Cardiac septum (tissue), 1 donor: ENCODE measurements at regions not wholly inside any gene's neighbourhood (a gene's known extent, or its start where the extent isn't known, plus 50 kb on each side); places are given as distances from the start of the nearest gene placed in this dataset.

Experiments
- DNase-seq: peaks from one replicate; pipeline ENCODE4 v3.0.0-alpha.2; 2020; ENCODE audit warnings: low spot score
- intact Hi-C: fragments of 100-400 bp; cut with DNase I; formaldehyde crosslinking; loops from one replicate; pipeline ENCODE4 v1.14.0; 2022
- donor health status: DM: no; HTN: no; CAD: no.

DNA sequence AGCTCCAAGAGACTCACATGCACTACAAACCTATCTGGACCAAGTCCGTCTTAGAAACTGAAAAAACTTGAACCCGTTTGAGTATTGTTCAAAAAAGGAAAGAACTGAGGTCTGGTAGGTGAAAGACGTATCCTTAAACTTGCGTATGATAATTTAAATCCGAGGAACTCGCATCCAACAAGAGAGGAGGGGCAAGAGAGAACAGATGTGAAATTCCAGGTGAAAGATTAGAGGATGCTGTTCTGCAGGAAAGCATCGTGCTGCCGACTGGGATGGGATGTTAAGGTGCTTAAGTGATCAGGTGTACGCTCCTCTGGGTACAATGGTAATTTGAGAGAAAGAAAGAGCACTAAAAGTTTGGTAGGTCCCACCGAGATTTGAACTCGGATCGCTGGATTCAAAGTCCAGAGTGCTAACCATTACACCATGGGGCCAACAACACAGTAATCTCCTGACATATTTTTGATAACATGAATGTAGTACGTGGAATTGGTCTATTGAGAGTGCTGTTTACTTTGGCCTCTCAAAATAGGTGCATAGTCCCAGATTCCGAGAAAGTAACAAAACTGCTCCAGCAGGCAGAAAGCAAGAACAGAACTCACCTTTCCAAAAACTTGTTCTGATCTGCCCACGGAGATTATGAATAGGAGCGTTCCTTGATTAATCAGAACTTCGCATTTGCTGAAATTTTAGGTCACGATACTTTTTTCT lies 53.5 kb upstream of the BTN3A2 start:
- intact Hi-C loops, result loop anchor here (2.0 kb wide), 1 partner anchor 25 kb away; no protein-coding TSS in a partner anchor
- DNase-seq, result no peak

DNA sequence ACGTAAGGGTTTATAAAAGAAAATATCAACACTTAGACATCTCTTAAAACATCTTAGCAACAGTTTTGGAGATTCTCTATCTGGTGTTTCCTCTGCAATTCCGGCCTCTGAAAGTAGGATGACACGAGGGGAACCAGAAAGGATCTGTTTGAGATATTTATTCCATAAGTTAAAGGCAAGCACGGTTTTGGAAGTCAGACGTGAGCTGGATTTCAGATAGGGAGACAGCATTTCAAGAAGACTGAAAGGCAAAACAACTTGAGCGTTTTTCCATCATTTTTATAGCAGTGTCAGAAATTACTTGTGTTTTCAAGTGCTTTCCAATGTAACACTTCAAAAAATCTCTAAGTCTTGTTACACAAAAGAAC lies 52.9 kb upstream of the BTN3A2 start:
- no peak for DNase-seq
- intact Hi-C loops, result no loop called here

GRCh38 chr6:26312501-26313397 lies 52.2 kb upstream of the BTN3A2 start:
- intact Hi-C loops, result no loop called here
- DNase-seq, result peak; percentile 81
